Neural cell (in vitro differentiated cells): ENCODE measurements at regions not wholly inside any gene's neighbourhood (a gene's known extent, or its start where the extent isn't known, plus 50 kb on each side); places are given as distances from the start of the nearest gene placed in this dataset.

Experiments used
- EZH2 ChIP-seq: fragments of 200-600, 300-800 bp; shearing (Covaris generic), sonication (generic); IDR thresholded peaks from 2 replicates; pipeline ENCODE4 v1.6.1; 2014; ENCODE audit warnings: antibody characterized with exemption, low read length, borderline replicate concordance, mild to moderate bottlenecking; ENCODE audit not compliant: insufficient read depth, poor library complexity, severe bottlenecking
- TAF1 ChIP-seq: IDR thresholded peaks from 2 replicates; pipeline ENCODE4 v1.6.1; 2012; ENCODE audit warnings: low read depth
- TF ChIP-seq, protein P1 (sequence below): fragments of 450-650 bp; IDR thresholded peaks from 2 replicates; pipeline ENCODE4 v1.5.1; 2014; ENCODE audit warnings: antibody characterized with exemption, mild to moderate bottlenecking, moderate library complexity; ENCODE audit not compliant: poor library complexity, severe bottlenecking

DNA sequence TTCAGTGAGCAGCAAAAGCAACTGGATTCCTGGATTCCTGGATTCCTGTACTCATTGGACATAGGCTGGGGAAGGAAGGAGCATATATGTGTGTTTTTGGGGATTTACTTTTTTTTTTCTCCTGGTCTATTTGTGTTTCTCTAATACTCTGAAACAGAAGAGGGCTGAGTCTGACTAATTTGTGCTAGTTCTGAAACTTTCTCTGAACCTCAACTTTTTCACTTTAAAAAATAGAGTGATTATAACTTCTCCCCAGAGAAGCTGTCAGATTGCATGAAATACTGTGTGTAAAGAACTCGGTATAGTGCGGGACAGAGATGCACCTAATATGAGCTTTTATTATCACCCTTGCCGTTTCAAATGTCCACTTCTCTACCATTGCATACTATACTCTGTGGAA lies 529.5 kb downstream of the TMTC2 start:
- TF ChIP-seq, protein P1, sequence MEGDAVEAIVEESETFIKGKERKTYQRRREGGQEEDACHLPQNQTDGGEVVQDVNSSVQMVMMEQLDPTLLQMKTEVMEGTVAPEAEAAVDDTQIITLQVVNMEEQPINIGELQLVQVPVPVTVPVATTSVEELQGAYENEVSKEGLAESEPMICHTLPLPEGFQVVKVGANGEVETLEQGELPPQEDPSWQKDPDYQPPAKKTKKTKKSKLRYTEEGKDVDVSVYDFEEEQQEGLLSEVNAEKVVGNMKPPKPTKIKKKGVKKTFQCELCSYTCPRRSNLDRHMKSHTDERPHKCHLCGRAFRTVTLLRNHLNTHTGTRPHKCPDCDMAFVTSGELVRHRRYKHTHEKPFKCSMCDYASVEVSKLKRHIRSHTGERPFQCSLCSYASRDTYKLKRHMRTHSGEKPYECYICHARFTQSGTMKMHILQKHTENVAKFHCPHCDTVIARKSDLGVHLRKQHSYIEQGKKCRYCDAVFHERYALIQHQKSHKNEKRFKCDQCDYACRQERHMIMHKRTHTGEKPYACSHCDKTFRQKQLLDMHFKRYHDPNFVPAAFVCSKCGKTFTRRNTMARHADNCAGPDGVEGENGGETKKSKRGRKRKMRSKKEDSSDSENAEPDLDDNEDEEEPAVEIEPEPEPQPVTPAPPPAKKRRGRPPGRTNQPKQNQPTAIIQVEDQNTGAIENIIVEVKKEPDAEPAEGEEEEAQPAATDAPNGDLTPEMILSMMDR, result no peak
- no peak for TF ChIP-seq EZH2
- no peak for TF ChIP-seq TAF1
